GM23248 (cell line): ENCODE measurements at regions not wholly inside any gene's neighbourhood (a gene's known extent, or its start where the extent isn't known, plus 50 kb on each side); places are given as distances from the start of the nearest gene placed in this dataset.

Source experiments
- DNase-seq: peaks from one replicate; pipeline ENCODE4 v3.0.0-alpha.2; 2015
- H2AFZ ChIP-seq: fragments of 200-600 bp; sonication (generic); 2 replicates; pipeline ENCODE4 v1.6.1; 2016; ENCODE audit warnings: antibody characterized with exemption
- H3F3A ChIP-seq: fragments of 200-600 bp; sonication (generic); 2 replicates; pipeline ENCODE4 v1.6.1; 2016; ENCODE audit warnings: mild to moderate bottlenecking, antibody characterized with exemption, mixed run types; ENCODE audit not compliant: insufficient read depth
- H3K27ac ChIP-seq: fragments of 200-600 bp; sonication (generic); 2 replicates; pipeline ENCODE4 v1.5.1; 2016; ENCODE audit warnings: mild to moderate bottlenecking
- H3K27me3 ChIP-seq: fragments of 200-600 bp; sonication (generic); replicated peaks from 2 replicates; pipeline ENCODE4 v1.6.1; 2016; ENCODE audit warnings: mild to moderate bottlenecking; ENCODE audit not compliant: insufficient read depth
- H3K36me3 ChIP-seq: fragments of 200-600 bp; sonication (generic); 2 replicates; pipeline ENCODE4 v1.6.1; 2016; ENCODE audit warnings: low read depth, mild to moderate bottlenecking
- H3K4me1 ChIP-seq: fragments of 200-600 bp; sonication (generic); 2 replicates; pipeline ENCODE4 v1.6.1; 2016; ENCODE audit warnings: mild to moderate bottlenecking; ENCODE audit not compliant: insufficient read depth
- H3K4me2 ChIP-seq: fragments of 200-600 bp; sonication (generic); one replicate; pipeline ENCODE4 v1.6.1; 2016; ENCODE audit warnings: mild to moderate bottlenecking; ENCODE audit not compliant: unreplicated experiment
- H3K4me3 ChIP-seq: fragments of 200-600 bp; sonication (generic); 2 replicates; pipeline ENCODE4 v1.5.1; 2016; ENCODE audit warnings: mild to moderate bottlenecking
- H3K79me2 ChIP-seq: fragments of 200-600 bp; sonication (generic); 2 replicates; pipeline ENCODE4 v1.6.1; 2016; ENCODE audit warnings: mild to moderate bottlenecking; ENCODE audit not compliant: insufficient read depth
- H3K9ac ChIP-seq: fragments of 200-600 bp; sonication (generic); 2 replicates; pipeline ENCODE4 v1.6.1; 2016; ENCODE audit warnings: mild to moderate bottlenecking
- H3K9me2 ChIP-seq: fragments of 200-600 bp; sonication (generic); 2 replicates; pipeline ENCODE4 v1.6.1; 2016; ENCODE audit warnings: mixed run types, mild to moderate bottlenecking, moderate library complexity; ENCODE audit not compliant: insufficient read depth
- H3K9me3 ChIP-seq: fragments of 200-600 bp; sonication (generic); one replicate; pipeline ENCODE4 v1.6.1; 2017; ENCODE audit warnings: low read depth
- H4K20me1 ChIP-seq: fragments of 200-600 bp; sonication (generic); 2 replicates; pipeline ENCODE4 v1.6.0; 2016; ENCODE audit not compliant: insufficient read depth
- EZH2 ChIP-seq: fragments of 200-600 bp; sonication (generic); IDR thresholded peaks from 2 replicates; pipeline ENCODE4 v1.6.1; 2018; ENCODE audit warnings: antibody characterized with exemption, mild to moderate bottlenecking; ENCODE audit not compliant: insufficient read depth, poor library complexity, severe bottlenecking
- EZH2phosphoT487 ChIP-seq: fragments of 200-600 bp; sonication (generic); IDR thresholded peaks from 2 replicates; pipeline ENCODE4 v1.6.1; 2018; ENCODE audit warnings: antibody characterized with exemption, moderate library complexity, mild to moderate bottlenecking, low read depth; ENCODE audit not compliant: insufficient read depth
- WGBS, 2 experiments: methylation state at CpG; one replicate each; pipeline ENCODE4 v1.1.6; 2015 to 2017; ENCODE audit warnings: low lambda C conversion rate in 2 of 2, low coverage in 1 of 2; ENCODE audit errors: missing lambda C conversion rate in 2 of 2; 5-methylcytosine and 5-hydroxymethylcytosine counted together
- in situ Hi-C: fragments of 300-500 bp; cut with MboI; formaldehyde crosslinking; loops from 2 replicates; pipeline ENCODE4 v1.15.0; 2020

DNA sequence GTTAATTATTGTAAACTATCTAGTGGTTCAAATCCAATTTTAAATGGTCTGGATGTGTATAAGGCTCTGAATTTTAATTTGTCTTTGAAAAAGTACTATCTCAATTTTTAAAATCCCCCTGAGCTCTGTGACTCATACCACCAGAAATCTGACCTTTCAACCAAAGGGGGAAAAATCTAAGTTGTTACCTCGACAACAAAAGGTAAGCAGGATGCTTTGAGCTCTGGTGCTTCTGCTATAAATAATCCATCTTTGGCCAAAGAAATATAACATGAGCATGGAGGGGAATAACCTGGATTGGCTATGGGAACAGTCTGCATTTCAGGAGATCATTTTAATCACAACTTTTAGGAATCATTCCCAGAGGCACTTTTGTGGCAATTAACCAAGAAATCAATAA is 76.3 kb upstream of the PCSK1 start:
- H3F3A ChIP-seq: peaks cover 22% of the 10 kb centered on the region
- no peak overlapping the region for H2AFZ ChIP-seq
- in situ Hi-C loops: no loop called here
- no peaks in the 10 kb centered on the region for H3K79me2 ChIP-seq
- peak; percentile 35 for DNase-seq
- H3K27me3 ChIP-seq: no peaks in the 10 kb centered on the region
- peak overlapping the region; percentile 69 for H3K4me2 ChIP-seq
- no peak for TF ChIP-seq EZH2
- no peak for TF ChIP-seq EZH2phosphoT487
- H3K9me3 ChIP-seq: no peaks in the 10 kb centered on the region
- H3K4me3 ChIP-seq: peak overlapping the region; percentile 14; the same call in 1 of the 2 replicates
- 0% methylated on average over 1 of the region's 1 CpG for WGBS, 2 experiments
- no peaks in the 10 kb centered on the region for H3K9me2 ChIP-seq
- H3K36me3 ChIP-seq: no peaks in the 10 kb centered on the region
- no peaks in the 10 kb centered on the region for H4K20me1 ChIP-seq
- H3K27ac ChIP-seq: peak overlapping the region; percentile 91
- H3K9ac ChIP-seq: peak overlapping the region; percentile 73
- H3K4me1 ChIP-seq: peaks cover 21% of the 10 kb centered on the region

DNA sequence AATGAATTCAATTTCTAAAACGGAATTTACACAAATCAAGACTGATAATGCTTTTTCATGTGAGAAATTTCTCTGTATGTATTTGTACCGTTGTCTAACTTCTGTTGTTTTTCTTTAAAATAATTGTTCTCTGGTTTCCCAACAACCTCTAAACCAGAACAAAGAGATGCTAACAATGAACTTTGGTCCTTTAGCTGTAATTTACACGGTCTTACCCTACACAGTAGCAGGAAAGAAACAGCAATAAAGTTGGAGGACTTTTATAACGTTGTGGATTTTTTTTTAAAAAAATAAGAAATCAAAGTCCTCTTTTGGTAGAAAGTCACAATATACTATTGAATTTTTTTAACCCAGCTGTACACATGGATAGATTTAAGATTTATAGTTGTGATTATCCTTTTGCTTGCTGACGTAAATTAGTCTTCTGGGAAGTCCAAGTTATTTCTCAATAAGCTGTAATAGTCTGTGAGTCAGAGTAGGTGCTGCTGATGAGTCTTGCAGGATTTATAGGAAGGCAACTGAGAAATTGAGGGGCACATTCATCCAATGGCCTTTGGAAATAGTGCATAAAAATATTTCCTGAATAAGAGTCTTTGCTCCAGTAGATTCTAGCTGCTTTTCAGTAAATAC is 76.8 kb upstream of the PCSK1 start:
- in situ Hi-C loops: no loop called here
- WGBS, 2 experiments: 18% methylated on average over 5 of the region's 5 CpGs
- no peaks in the 10 kb centered on the region for H3K79me2 ChIP-seq
- peak; percentile 94 for DNase-seq
- H3K36me3 ChIP-seq: no peaks in the 10 kb centered on the region
- no peak for TF ChIP-seq EZH2
- peak; percentile 92 for TF ChIP-seq EZH2phosphoT487
- H3K9ac ChIP-seq: peak overlapping the region; percentile 73
- peak overlapping the region; percentile 14; the same call in 1 of the 2 replicates for H3K4me3 ChIP-seq
- H3K27me3 ChIP-seq: no peaks in the 10 kb centered on the region
- peaks cover 21% of the 10 kb centered on the region for H3K4me1 ChIP-seq
- H3K4me2 ChIP-seq: peak overlapping the region; percentile 69
- peaks cover 22% of the 10 kb centered on the region for H3F3A ChIP-seq
- no peaks in the 10 kb centered on the region for H3K9me2 ChIP-seq
- no peak overlapping the region for H2AFZ ChIP-seq
- H4K20me1 ChIP-seq: no peaks in the 10 kb centered on the region
- no peaks in the 10 kb centered on the region for H3K9me3 ChIP-seq
- H3K27ac ChIP-seq: peak overlapping the region; percentile 91

DNA sequence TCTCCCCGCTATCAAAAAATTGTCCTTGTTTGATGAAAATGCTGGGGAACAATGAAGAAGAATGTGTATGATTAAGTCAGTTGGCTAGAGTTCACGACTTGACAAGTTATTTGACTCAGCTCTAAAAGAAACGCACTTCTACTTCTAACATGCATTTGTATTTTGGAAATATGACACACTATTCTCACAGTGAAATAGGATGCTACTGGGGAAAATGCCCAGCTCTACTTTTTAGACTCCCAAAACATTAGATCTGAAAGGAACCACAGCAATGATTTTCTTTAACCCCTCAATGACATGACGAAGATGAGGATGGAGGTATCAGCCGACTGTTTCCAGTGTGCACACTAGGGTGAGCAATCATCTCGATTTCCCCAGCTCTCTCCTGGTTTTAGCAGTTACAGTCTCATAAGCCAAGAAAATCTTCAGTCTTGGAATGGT is 83.6 kb upstream of the PCSK1 start:
- 8 to 14% methylated on average over 6 of the region's 6 CpGs for WGBS, 2 experiments
- Histone ChIP-seq H4K20me1 (no peaks in the 10 kb centered on the region), H3K9ac (peak overlapping the region; percentile 72), H2AFZ (peak overlapping the region; percentile 1; the same call in 1 of the 2 replicates), H3F3A (peaks cover 21% of the 10 kb centered on the region), H3K79me2 (no peaks in the 10 kb centered on the region), H3K4me1 (peaks cover 19% of the 10 kb centered on the region), H3K36me3 (no peaks in the 10 kb centered on the region), H3K4me2 (peak overlapping the region; percentile 70), H3K9me3 (no peaks in the 10 kb centered on the region), H3K9me2 (no peaks in the 10 kb centered on the region), H3K27me3 (no peaks in the 10 kb centered on the region), H3K4me3 (peak overlapping the region; percentile 47), H3K27ac (peak overlapping the region; percentile 83)
- TF ChIP-seq EZH2phosphoT487 (no peak), EZH2 (no peak)
- in situ Hi-C loops: no loop called here
- DNase-seq: peak; percentile 86

DNA sequence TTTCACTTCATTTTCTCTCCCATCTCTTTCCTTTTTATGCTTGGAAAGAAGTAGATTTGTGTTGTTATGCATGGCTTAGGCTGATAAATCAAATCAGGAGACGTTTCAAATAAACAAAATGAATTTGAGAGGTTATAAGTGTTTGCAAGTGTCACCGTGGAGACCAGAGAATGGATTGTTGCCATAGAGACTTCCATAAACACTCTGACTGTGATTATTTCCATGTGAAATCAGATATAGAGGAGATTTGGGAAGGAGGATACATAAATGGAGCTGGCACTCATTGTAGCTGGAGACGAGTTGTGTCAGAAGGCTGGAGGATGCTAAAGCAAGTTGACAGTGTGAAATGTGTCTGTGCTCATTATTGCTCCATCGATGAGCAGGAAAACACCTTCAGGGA is 84.2 kb upstream of the PCSK1 start:
- TF ChIP-seq EZH2phosphoT487 (no peak), EZH2 (no peak)
- WGBS, 2 experiments: 20 to 24% methylated on average over 4 of the region's 4 CpGs
- H3K9me2 ChIP-seq: no peaks in the 10 kb centered on the region
- H3K27me3 ChIP-seq: no peaks in the 10 kb centered on the region
- H3K9me3 ChIP-seq: no peaks in the 10 kb centered on the region
- H3K9ac ChIP-seq: peak overlapping the region; percentile 72
- H3K79me2 ChIP-seq: no peaks in the 10 kb centered on the region
- peak; percentile 66 for DNase-seq
- H3K4me3 ChIP-seq: peak overlapping the region; percentile 47; the same call in 1 of the 2 replicates
- H3K4me2 ChIP-seq: peak overlapping the region; percentile 70
- H3F3A ChIP-seq: peaks cover 21% of the 10 kb centered on the region
- peaks cover 19% of the 10 kb centered on the region for H3K4me1 ChIP-seq
- H3K27ac ChIP-seq: peak overlapping the region; percentile 83
- H3K36me3 ChIP-seq: no peaks in the 10 kb centered on the region
- in situ Hi-C loops: no loop called here
- no peaks in the 10 kb centered on the region for H4K20me1 ChIP-seq
- peak overlapping the region; percentile 1; the same call in 1 of the 2 replicates for H2AFZ ChIP-seq

DNA sequence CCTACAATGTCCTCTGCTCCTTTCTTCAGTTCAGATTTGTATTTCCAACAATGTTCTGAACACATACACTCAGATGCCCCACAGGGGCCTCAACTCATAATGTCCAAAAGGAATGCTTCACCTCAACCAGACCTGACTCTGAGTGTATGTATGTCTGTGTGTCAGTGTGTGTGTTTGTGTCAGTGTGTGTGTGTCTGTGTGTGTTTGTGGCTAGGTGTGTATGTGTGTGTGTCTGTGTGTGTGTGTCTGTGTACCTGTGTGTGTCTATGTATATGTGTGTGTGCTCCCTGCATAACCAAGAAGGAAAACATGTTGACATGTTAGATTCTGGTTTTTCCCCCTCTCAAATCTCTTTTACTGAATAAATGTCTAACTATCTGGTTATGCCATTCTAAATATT is 87.3 kb upstream of the PCSK1 start:
- DNase-seq: no peak

More for the DNA sequence above, 87.3 kb upstream of the PCSK1 start:
- no peaks in the 10 kb centered on the region for H3K27me3 ChIP-seq
- H3K9me3 ChIP-seq: no peaks in the 10 kb centered on the region
- H4K20me1 ChIP-seq: no peaks in the 10 kb centered on the region
- no peaks in the 10 kb centered on the region for H3K79me2 ChIP-seq
- H3K4me3 ChIP-seq: no peak overlapping the region
- TF ChIP-seq EZH2 (no peak), EZH2phosphoT487 (no peak)
- no peak overlapping the region for H3K4me2 ChIP-seq
- no peak overlapping the region for H3K27ac ChIP-seq
- no peaks in the 10 kb centered on the region for H3K36me3 ChIP-seq
- no peak overlapping the region for H2AFZ ChIP-seq
- H3K9me2 ChIP-seq: no peaks in the 10 kb centered on the region
- in situ Hi-C loops: no loop called here
- peaks cover 19% of the 10 kb centered on the region for H3K4me1 ChIP-seq
- no peak overlapping the region for H3K9ac ChIP-seq
- H3F3A ChIP-seq: peaks cover 21% of the 10 kb centered on the region
